K562 (cell line): ENCODE measurements at regions not wholly inside any gene's neighbourhood (a gene's known extent, or its start where the extent isn't known, plus 50 kb on each side); places are given as distances from the start of the nearest gene placed in this dataset.

Experiments
- ADNP ChIP-seq: fragments of 200-800 bp; sonication (Bioruptor generic); IDR thresholded peaks from 2 replicates; pipeline ENCODE4 v1.6.1; 2016; ENCODE audit warnings: missing genetic modification characterization, missing compliant biosample characterization
- BDP1 ChIP-seq: IDR thresholded peaks from 3 replicates; pipeline ENCODE4 v1.6.1; 2011; ENCODE audit not compliant: insufficient read length, insufficient read depth
- CAMTA2 ChIP-seq: fragments of 250-450 bp; sonication (Bioruptor Pico); conservative IDR thresholded peaks from 2 replicates; pipeline ENCODE4 v1.5.1; 2022
- CREB1 ChIP-seq, 2 experiments: sonication (generic) in 1 of 2; formaldehyde crosslinking in 1 of 2; IDR thresholded peaks; 2 replicates each; pipeline versions ENCODE4 v1.6.1 to v1.8.0; 2012 to 2022; ENCODE audit warnings: inconsistent platforms in 1 of 2, mild to moderate bottlenecking in 1 of 2, missing genetic modification reagents in 1 of 2, moderate library complexity in 1 of 2
- CREB3 ChIP-seq: fragments of 450-650 bp; conservative IDR thresholded peaks from 2 replicates; pipeline ENCODE4 v1.6.1; 2016; ENCODE audit warnings: missing genetic modification characterization, low read depth, mild to moderate bottlenecking, missing compliant biosample characterization, moderate library complexity
- E2F1 ChIP-seq: sonication (generic); formaldehyde crosslinking; IDR thresholded peaks from 2 replicates; pipeline ENCODE4 v1.8.1; 2023; ENCODE audit warnings: mild to moderate bottlenecking, missing genetic modification reagents, moderate library complexity
- E2F3 ChIP-seq: fragments of 250-450 bp; sonication (Bioruptor Pico); IDR thresholded peaks from 2 replicates; pipeline ENCODE4 v1.4.0; 2020; ENCODE audit warnings: mild to moderate bottlenecking
- FOXK1 ChIP-seq: sonication (generic); formaldehyde crosslinking; IDR thresholded peaks from 2 replicates; pipeline ENCODE4 v1.8.0; 2022; ENCODE audit warnings: missing genetic modification reagents, mild to moderate bottlenecking, borderline replicate concordance
- HDAC2 ChIP-seq: fragments of 450-650 bp; IDR thresholded peaks from 2 replicates; pipeline ENCODE4 v1.6.1; 2016; ENCODE audit warnings: mild to moderate bottlenecking
- IFI16 ChIP-seq: fragments of 250-450 bp; sonication (Bioruptor Pico); IDR thresholded peaks from 2 replicates; pipeline ENCODE4 v2.1.2; 2022; ENCODE audit warnings: mild to moderate bottlenecking, inconsistent platforms
- ILF3 ChIP-seq: fragments of 450-650 bp; IDR thresholded peaks from 2 replicates; pipeline ENCODE4 v1.6.1; 2018; ENCODE audit warnings: antibody characterized with exemption, mild to moderate bottlenecking, moderate library complexity, borderline replicate concordance
- KAT7 ChIP-seq: sonication (generic); formaldehyde crosslinking; IDR thresholded peaks from 2 replicates; pipeline ENCODE4 v1.8.0; 2022; ENCODE audit warnings: missing genetic modification reagents, mild to moderate bottlenecking, borderline replicate concordance
- MED1 ChIP-seq: sonication (generic); formaldehyde crosslinking; IDR thresholded peaks from 2 replicates; pipeline ENCODE4 v1.8.1; 2023; ENCODE audit warnings: missing genetic modification reagents, borderline replicate concordance
- MXI1 ChIP-seq: IDR thresholded peaks from 2 replicates; pipeline ENCODE4 v1.6.1; 2011; ENCODE audit warnings: low read depth, mild to moderate bottlenecking, improper control_type of control experiment, low read length
- NFE2L1 ChIP-seq: fragments of 450-650 bp; IDR thresholded peaks from 2 replicates; pipeline ENCODE4 v1.6.1; 2016; ENCODE audit warnings: missing genetic modification characterization, low read depth, mild to moderate bottlenecking, missing compliant biosample characterization, moderate library complexity, borderline replicate concordance
- NFIX ChIP-seq: fragments of 250-450 bp; sonication (Bioruptor Pico); IDR thresholded peaks from 2 replicates; pipeline ENCODE4 v1.4.0; 2020; ENCODE audit warnings: low read depth, mild to moderate bottlenecking, moderate library complexity
- PHB ChIP-seq: fragments of 250-450 bp; sonication (Bioruptor Pico); IDR thresholded peaks from 2 replicates; pipeline ENCODE4 v1.5.0; 2021
- PML ChIP-seq: IDR thresholded peaks from 2 replicates; pipeline ENCODE4 v1.6.1; 2012; ENCODE audit warnings: low read length, inconsistent platforms
- PPARD ChIP-seq: fragments of 250-450 bp; sonication (Bioruptor Pico); IDR thresholded peaks from 2 replicates; pipeline ENCODE4 v1.8.0; 2022; ENCODE audit warnings: inconsistent platforms, mild to moderate bottlenecking, moderate library complexity
- SIN3B ChIP-seq: fragments of 450-650 bp; IDR thresholded peaks from 2 replicates; pipeline ENCODE4 v1.6.1; 2017; ENCODE audit warnings: low read depth, mild to moderate bottlenecking, moderate library complexity
- TAF1 ChIP-seq: IDR thresholded peaks from 2 replicates; pipeline ENCODE4 v1.6.1; 2011; ENCODE audit warnings: mild to moderate bottlenecking, low read length, moderate library complexity; ENCODE audit not compliant: insufficient read depth, control insufficient read depth, severe bottlenecking; ENCODE audit errors: extremely low read depth
- TCF3 ChIP-seq: sonication (generic); formaldehyde crosslinking; IDR thresholded peaks from 2 replicates; pipeline ENCODE4 v1.4.0; 2020; ENCODE audit warnings: mild to moderate bottlenecking, missing genetic modification reagents
- TCF7 ChIP-seq: sonication (generic); IDR thresholded peaks from 2 replicates; pipeline ENCODE4 v1.6.1; 2016; ENCODE audit warnings: antibody characterized with exemption, borderline replicate concordance
- ZBTB12 ChIP-seq: fragments of 250-450 bp; sonication (Bioruptor Pico); IDR thresholded peaks from 2 replicates; pipeline ENCODE4 v1.4.0; 2020
- ZC3H4 ChIP-seq: sonication (generic); formaldehyde crosslinking; IDR thresholded peaks from 2 replicates; pipeline ENCODE4 v1.9.0; 2021; ENCODE audit warnings: missing genetic modification reagents, borderline replicate concordance
- ZNF511 ChIP-seq: sonication (generic); formaldehyde crosslinking; IDR thresholded peaks from 2 replicates; pipeline ENCODE4 v1.8.0; 2022; ENCODE audit warnings: mild to moderate bottlenecking, missing genetic modification reagents

- TF ChIP-seq ZNF511 (peak; percentile 97), NFIX (no peak), E2F3 (CRISPR knock-in tag) (peak; percentile 92), ZC3H4 (CRISPR knock-in tag) (no peak; the same call in 1 of the 2 replicates), CREB1 (IDR thresholded peaks at IDR 0.05) (peak; percentile 65), CREB1 (CRISPR knock-in tag; IDR thresholded peaks at IDR 0.05) (peak; percentile 74), ILF3 (peak; percentile 11; the same call in 1 of the 2 replicates), TCF7 (peak; percentile 71; the same call in 1 of the 2 replicates), SIN3B (peak; percentile 44; the same call in 1 of the 2 replicates), NFE2L1 (tag) (no peak), KAT7 (no peak; the same call in 1 of the 2 replicates), PHB (CRISPR knock-in tag) (no peak), PML (peak; percentile 99), MED1 (CRISPR knock-in tag) (peak; percentile 99), IFI16 (no peak), CAMTA2 (CRISPR knock-in tag) (no peak), PPARD (CRISPR knock-in tag) (no peak), TAF1 (peak; percentile 97), ZBTB12 (CRISPR knock-in tag) (peak; percentile 83), HDAC2 (0 out of 2 replicates have a peak, but pooled peaks have one; percentile 11), MXI1 (no peak), CREB3 (tag) (no peak; the same call in 1 of the 2 replicates), ADNP (no peak), FOXK1 (CRISPR knock-in tag) (peak; percentile 97), TCF3 (CRISPR knock-in tag) (peak; percentile 39), BDP1 (no peak), E2F1 (CRISPR knock-in tag) (peak; percentile 99)
Measured at GRCh38 chr6:27132532-27133280, 114.8 kb upstream of the PRSS16 start (continued).
